RCC 7860 (cell line): ENCODE measurements at regions not wholly inside any gene's neighbourhood (a gene's known extent, or its start where the extent isn't known, plus 50 kb on each side); places are given as distances from the start of the nearest gene placed in this dataset.

ENCODE experiments used
- DNase-seq: peaks from one replicate; pipeline ENCODE4 v3.0.0-alpha.2; 2015; ENCODE audit warnings: low spot score
- FAIRE-seq: peaks from 2 replicates; lab custom pipeline; 2012; peaks lifted over from hg19 to GRCh38; lab: Jason Lieb, UNC

DNA sequence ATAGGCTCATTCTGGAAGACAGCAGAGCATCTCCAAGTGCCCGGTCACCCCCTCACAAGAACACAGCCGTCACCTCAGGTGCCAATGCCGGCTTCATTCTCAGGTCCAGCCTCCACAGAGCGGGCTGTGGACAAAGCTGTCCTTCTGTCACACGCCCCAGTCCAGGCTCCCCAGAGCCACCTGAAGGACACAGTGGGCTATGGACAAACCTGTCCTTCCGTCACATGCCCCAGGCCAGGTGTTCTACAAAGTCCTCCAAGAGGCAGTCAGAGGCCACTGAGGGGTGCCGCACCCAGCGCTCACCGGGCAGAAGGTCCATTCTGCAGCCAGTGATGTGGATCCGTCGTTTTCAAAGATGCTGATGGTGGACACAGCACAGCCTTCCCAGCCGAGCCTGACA, 173.2 kb upstream of the PPP2R2D start:
- FAIRE-seq (no peak), DNase-seq (no peak)

DNA sequence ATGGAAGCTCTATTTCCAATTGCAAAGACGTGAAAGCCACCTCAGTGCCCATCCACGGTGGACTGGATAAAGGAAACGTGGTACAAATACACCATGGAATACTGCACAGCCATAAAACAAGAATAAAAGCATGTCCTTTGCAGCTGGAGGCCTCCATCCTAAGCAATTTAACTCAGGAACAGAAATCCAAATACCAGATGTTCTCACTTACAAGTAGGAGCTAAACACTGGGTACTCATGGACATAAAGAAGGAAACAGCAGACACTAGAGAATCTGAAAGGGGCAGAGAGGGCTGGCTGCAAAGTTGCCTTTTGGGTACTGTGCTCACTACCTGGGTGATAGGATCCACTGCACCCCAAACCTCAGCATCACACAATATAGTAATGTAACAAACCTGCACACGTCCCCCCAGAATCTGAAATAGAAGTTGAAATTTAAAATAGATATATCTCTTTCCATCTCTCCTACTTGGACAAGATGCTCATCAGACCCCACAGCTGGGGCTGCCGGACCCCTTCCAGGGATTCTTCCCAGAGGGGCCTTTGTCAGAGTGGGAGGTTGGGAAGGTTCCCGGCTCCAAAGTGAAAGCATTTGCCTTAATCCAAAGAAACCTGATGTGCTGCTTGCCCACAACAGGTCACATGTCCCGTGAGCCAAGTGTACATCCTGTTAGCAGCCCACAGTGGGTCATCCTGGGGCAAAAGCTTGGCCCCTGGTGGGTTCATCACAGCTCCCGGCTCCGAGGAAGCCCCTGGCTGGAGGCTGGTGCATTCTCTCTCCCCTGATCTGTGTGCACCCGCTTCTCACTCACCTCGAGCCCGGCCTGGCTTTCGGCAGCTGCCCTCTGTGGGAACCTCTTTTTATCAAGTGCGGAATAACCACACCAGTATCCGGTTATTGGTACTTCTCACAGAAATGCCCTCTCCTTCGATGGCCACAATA, 172.3 kb upstream of the PPP2R2D start:
- no peak for DNase-seq
- no peak for FAIRE-seq

- no peak for DNase-seq
- no peak for FAIRE-seq
Observed at GRCh38 chr10:131729361-131729760, 171.4 kb upstream of the PPP2R2D start.

- no peak for DNase-seq
- no peak for FAIRE-seq
Observed at GRCh38 chr10:131729938-131730660, 170.7 kb upstream of the PPP2R2D start.

- FAIRE-seq (no peak), DNase-seq (no peak)
Observed at GRCh38 chr10:131730771-131731497, 169.9 kb upstream of the PPP2R2D start.

DNA sequence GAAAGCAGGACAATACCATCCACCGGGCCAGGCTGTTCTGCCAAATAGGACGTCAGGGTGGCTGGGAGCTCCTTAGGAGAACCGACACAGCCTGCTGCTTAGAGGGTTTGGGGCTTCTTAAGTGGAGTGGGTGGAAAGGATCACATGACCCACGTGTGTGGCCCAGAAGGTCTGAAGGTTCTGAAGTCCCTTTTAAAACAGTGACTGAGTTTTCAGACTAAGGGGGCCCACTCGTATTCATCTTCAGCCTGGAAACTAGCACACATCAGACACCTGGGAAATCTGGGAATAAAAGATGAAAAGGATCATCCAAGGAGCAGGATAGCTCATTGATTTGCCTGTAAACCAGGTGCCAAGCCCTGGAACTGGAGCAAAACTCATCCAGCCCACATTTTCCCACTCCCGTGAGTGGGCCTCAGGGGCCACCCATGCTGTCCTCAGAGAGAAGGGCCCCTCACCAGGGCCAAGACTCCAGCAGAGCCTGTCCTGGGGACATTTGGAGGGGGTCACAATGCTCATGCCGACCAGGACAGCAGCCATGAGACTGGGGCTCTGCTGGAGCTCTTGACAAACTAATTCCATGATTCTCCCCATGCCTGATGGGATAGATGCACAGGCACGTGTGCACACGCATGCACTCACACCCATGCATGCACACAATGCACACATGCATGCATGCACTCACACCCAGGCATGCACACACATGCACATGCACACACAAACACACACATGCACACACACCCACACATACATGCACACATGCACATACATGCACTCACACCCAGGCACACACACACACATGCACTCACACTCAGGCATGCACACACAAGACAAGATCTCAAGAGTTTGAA, 168.8 kb upstream of the PPP2R2D start:
- FAIRE-seq (no peak), DNase-seq (no peak)

DNA sequence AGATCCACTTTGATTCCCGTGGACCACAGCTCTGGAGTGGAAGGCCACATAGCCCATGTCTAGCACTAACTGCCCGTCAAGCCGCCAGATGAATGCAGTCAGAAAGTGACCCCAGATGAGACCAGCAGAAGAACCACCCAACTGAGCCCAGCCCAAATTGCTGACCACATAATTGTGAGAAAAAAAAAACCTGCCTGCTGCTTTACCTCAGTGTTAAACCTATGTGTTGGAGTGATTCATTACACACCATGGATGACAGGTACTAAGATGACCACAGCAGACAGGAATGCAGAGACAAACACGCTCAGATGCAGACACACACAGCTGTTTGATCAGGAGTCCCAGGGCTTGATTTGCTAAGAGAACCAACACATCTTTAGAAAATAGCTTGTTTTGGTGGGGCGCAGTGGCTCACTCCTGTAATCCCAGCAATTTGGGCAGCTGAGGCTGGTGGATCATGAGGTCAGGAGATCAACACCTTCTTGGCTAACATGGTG, 168.1 kb upstream of the PPP2R2D start:
- DNase-seq (no peak), FAIRE-seq (no peak)

- no peak for DNase-seq
- no peak for FAIRE-seq
Observed at GRCh38 chr10:131733596-131733995, 167.2 kb upstream of the PPP2R2D start.

DNA sequence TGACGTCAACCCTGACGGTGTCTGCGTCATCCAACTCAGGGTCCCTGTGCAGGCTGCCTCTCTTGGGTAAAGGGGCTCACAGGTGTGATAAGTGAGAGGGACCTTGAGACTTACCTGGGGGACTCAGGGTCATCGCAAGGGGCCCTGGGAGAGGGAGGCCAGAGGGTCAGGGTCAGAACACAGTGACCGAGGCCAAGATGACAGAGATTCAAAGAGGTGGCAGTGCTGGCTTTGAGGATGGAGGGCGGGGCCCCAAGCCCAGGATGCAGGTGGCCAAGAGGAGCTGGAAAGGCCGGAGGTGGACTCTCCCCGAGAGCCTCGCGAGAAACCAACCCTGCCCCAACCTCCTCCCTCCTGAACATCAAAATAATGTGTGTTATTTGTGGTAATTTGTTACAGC, 165.2 kb upstream of the PPP2R2D start:
- no peak for FAIRE-seq
- DNase-seq = no peak

GRCh38 chr10:131736321-131736980, 164.4 kb upstream of the PPP2R2D start:
- DNase-seq = no peak
- no peak for FAIRE-seq

DNA sequence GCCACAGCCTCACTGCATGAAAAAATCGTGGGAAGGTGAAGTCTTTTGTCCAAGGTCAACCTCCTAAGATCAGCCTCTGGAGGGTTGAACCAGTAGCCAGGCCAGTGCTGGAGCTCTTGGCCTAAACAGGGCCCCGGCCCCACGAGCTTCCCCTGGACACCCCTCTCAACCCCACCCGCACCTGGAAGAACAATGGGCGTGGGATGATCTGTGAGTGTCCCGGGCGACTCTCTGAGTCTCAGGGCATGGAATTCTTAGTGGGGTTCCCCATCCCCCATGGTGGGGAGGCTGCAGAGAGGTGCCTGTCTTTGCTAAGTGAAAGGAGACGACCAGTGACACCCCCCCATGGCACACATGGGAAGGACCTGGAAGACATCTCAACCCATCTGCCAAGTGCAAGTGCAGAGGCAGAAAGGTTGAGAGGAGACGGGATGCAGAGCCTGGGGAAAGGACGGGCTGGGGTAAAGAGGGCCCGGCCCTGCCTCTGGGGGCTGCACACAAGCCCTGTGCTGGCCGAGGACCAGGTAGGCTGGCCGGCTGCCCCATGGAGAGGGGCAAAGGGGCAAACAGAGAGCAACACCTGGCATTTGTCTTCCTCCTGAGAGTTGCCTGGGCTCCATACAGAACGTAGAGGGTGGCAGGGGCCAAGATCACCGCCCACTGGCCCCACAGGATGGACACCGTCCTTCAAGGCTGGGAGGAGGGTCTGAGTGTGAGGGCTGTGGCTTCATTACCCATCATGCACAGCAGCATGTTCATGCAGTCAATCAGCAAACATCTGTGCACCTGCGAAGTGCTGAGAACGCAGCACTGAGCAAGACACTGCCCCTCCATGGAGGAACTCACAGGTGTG, 163.0 kb upstream of the PPP2R2D start:
- no peak for FAIRE-seq
- no peak for DNase-seq

- no peak for FAIRE-seq
- DNase-seq = no peak
Observed at GRCh38 chr10:131738396-131738735, 162.4 kb upstream of the PPP2R2D start.

DNA sequence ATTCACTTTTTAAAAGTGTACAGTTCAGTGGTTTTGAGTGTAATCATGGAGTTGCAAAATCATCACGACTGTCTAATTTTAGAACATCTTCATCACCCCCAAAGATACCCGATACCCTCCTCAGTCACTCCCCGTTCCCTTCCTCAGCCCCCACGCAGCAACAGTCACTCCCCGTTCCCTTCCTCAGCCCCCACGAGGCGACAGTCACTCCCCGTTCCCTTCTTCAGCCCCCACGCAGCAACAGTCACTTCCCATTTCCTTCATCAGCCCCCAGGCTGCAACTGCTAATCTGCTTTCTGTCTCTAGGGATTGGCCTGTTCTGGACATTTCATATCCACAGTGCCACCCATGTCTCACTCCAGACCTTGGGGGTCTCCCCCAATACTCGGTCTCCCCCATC, 161.6 kb upstream of the PPP2R2D start:
- FAIRE-seq (no peak), DNase-seq (no peak)

- DNase-seq = no peak
- FAIRE-seq = no peak
Observed at GRCh38 chr10:131742500-131742951, 158.3 kb upstream of the PPP2R2D start.

GRCh38 chr10:131743190-131744151, 157.3 kb upstream of the PPP2R2D start:
- no peak for DNase-seq
- FAIRE-seq = no peak

- FAIRE-seq = no peak
- DNase-seq = no peak
Observed at GRCh38 chr10:131744346-131744745, 156.5 kb upstream of the PPP2R2D start.

DNA sequence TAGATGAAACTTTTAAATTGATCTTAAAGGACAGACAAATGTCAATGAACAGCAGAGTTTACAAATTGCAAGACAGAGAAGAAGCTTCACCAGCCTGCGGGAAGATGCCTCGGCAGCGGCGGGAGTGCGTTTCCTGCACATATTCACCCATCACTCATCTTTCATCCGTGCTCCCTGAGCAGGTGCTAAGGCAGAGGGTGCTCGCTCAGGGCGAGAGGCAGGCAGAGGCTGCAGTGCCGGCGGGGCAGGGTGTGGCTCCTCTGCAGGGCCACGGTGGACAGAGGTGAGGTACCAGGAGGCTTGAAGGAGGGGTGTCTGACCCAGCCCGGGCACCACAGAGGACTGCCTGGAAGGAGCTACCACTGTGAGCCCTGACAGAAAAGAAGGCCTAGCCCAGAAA, 155.2 kb upstream of the PPP2R2D start:
- DNase-seq = no peak
- no peak for FAIRE-seq

- FAIRE-seq = no peak
Observed at GRCh38 chr10:131746241-131746711, 154.5 kb upstream of the PPP2R2D start.

More at GRCh38 chr10:131746241-131746711, 154.5 kb upstream of the PPP2R2D start:
- DNase-seq = no peak
